ENCODE measurements at regions not wholly inside any gene's neighbourhood (a gene's known extent, or its start where the extent isn't known, plus 50 kb on each side); places are given as distances from the start of the nearest gene placed in this dataset.

- TF ChIP-seq, protein P1, sequence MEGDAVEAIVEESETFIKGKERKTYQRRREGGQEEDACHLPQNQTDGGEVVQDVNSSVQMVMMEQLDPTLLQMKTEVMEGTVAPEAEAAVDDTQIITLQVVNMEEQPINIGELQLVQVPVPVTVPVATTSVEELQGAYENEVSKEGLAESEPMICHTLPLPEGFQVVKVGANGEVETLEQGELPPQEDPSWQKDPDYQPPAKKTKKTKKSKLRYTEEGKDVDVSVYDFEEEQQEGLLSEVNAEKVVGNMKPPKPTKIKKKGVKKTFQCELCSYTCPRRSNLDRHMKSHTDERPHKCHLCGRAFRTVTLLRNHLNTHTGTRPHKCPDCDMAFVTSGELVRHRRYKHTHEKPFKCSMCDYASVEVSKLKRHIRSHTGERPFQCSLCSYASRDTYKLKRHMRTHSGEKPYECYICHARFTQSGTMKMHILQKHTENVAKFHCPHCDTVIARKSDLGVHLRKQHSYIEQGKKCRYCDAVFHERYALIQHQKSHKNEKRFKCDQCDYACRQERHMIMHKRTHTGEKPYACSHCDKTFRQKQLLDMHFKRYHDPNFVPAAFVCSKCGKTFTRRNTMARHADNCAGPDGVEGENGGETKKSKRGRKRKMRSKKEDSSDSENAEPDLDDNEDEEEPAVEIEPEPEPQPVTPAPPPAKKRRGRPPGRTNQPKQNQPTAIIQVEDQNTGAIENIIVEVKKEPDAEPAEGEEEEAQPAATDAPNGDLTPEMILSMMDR (IDR thresholded peaks at IDR 0.05), result no peak
- TF ChIP-seq POLR2AphosphoS5 (IDR thresholded peaks at IDR 0.05) (no peak), EP300 (IDR thresholded peaks at IDR 0.05) (no peak), POLR2A (IDR thresholded peaks at IDR 0.05; ENCODE audit: low read depth) (no peak)
These were observed 362.9 kb upstream of the NUPR2 start for GRCh38 chr7:56479136-56479535.

Data from esophagus muscularis mucosa (tissue), 4 donors.